Non-pigmented ciliary epithelial cell (primary cell): ENCODE measurements at regions not wholly inside any gene's neighbourhood (a gene's known extent, or its start where the extent isn't known, plus 50 kb on each side); places are given as distances from the start of the nearest gene placed in this dataset.

Experiments used
- DNase-seq: peaks from one replicate; pipeline ENCODE4 v3.0.0-alpha.2; 2010; ENCODE audit warnings: low read depth

DNA sequence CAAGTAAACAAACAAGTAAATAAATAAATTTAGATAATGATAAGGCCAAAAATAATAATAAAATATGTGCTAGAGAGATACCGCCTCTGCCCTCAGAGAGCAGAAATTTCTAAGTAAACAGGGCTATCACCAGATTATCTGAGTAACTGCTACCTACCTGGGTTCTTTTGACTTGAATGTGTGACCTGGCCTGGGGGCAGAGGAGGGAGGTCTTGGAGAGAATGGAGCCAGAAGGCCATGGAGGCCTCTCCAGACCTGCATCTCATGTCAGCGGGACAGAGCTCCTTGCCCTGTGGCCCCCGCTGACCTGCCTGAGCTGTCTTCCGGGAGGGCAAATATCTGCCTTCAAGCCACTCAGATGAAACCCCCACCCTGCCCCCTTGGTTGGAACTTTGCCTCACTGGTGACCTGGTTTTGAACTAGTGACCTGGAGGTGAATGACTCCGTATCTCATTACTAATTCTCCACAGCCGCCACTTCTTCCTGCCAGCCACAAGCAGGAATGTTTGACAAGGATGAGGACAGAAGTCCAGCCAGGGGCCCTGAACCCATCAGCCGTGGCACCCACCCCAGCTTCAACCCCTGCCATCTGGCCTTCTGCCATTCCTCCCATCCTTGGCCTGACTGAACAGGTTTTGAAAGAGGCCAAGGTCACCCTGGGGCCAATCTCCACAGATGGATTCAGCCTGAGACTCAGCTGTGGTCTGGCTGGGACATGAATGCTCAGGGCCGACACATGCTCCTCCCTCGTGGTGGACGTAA is 86.8 kb upstream of the PARP11 start:
- no peak for DNase-seq

DNA sequence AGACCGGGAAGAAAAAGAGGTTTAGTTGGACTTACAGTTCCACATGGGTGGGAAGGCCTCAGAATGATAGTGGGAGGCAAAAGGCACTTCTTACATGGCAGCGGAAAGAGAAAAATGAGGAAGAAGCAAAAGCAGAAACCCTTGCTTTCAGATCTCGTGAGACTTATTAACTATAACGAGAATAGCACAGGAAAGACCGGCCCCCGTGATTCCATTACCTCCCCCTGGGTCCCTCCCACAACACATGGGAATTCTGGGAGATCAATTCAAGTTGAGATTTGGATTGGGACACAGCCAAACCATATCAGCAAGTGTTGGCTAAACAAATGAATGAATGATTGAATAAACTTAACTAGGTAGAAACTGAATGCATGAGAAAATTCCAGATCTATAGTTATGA is 85.3 kb upstream of the PARP11 start:
- no peak for DNase-seq

DNA sequence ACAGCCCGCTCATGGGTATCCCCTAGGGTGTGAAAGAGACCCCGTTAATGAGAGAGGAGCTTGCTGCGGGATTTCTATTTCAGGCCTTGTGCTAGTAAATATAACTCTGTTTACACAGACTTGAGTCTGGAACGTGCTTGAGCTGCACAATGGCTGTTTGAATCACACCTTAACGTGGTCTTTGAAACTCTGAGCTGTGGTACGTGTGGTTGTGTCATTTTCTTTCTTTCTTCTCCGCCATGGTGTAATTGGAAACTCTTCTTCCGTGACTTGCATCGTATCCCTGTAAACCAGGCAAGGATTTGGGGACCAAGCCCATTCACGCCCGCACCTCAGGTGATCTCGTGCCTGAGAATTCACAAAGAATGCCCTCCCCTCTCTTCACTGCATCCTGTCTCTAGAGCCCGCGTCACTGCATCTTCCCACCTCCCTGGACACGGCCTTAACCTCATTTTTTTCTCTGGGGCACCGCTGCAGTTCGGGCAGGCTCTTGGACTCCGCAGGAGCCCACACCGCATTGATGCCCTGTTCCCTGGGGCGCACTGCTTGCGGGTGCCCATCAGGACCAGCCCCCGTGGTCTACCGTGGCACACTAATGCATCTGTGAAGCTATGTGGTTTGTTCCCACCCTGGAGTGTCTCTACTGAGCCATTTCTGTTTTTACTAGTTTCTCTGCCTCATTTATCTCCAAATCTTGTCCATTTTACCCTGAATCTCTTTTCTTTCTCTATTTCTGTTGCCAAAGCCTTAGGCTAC is 78.4 kb upstream of the PARP11 start:
- DNase-seq: no peak

DNA sequence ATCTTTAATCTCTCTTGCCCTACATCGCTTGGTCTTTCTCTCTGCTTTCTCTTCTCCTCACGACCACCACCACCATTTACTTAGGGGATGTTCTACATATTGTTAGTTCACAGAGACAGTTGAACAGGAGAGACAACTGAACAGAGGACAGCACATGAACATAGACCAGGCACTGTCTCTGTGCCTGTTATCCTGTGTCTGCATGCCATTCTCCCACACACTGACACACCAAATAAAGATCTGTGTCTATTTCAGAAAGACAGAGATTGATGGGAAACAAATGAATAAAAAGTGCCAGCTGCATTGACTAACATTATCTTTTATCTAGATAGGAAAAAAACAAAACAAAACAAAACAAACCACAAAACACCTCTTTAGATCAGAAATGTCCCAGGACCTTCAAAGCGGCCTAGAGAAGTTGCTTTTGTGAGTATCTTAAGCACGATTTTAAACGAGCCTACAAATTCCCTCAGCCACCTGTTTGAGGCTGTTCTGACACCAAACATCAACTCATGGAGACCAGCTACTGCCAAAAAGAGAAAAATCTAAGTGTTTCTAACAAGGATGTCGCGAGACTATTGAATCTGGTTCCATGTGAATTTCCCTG is 77.6 kb upstream of the PARP11 start:
- no peak for DNase-seq

DNA sequence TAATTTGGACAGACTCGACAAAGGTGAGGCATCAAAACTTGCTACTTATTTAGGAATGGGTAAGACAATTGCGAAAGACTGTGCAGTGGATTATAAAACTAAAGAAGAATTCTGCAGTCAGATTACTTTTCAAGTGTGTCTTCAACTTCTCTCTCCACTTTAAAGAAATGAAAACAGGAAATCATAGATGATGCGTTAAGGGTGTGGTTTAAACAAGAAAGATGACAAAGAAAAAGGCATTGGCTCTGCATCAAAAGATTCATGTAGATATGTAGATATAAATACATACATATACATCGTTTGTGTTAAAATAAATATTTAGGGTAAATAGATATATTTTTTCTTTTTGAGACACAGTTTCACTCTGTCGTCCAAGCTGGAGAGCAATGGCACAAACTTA is 74.6 kb upstream of the PARP11 start:
- DNase-seq: no peak

DNA sequence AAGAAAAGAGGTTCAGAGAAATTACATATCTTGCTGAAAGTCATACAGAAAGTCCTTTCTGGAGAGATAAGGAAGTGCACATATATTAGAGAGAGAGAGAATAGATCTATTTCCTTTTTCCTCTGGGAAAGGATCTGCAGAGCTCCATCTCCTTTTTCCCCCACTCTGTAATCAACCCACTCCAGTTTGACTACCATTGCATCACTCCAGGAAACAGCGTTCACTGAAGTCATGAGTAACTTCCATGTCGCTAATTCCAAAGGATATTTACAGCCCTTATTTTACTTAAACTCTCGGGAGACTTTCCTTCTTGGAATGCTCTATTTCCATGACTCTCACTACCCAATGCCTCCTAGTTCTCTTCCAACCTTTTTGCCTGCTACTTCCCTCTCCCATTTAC is 72.5 kb upstream of the PARP11 start:
- DNase-seq: no peak

DNA sequence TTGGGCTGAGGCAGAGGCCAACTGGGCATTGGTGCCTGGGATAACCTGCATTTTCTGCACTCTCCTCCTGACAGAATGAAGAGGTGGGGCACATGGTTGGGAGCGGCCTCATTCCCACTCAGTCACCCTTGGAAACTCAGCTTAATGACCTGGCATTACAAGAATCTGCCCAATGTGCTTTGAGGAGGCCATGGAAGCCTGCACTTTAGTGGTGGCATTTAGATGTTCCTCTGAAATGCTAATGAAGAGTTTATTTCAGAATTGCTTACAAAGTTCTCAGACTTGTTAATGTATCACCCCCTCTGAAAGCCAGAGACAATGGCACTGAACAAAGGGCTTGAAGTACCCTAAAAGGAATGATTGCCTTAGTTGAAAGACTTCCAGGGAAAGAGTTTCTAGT is 71.4 kb upstream of the PARP11 start:
- DNase-seq: no peak

DNA sequence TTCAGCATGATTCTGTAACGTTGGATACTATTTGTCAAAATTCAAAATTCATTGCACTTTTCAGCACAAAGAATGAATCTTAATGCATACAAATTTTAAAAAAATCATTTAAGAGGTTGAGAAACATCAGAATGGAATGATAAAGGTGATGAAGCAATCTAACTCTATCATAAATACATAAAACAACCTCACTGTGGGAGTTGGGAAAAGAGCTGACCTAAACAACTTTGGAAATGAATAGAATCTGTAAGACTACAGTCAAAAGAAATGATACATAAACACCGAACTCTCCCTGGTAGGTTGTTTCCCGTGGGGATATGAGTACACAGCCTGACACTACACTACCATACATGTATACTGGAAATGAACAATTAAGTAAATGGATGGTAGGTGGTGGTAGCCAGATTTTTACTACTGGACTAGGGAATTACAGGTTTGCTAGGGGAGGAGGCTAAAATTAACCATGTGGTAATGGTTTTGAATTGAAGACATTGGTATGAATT is 64.9 kb upstream of the PARP11 start:
- no peak for DNase-seq

DNA sequence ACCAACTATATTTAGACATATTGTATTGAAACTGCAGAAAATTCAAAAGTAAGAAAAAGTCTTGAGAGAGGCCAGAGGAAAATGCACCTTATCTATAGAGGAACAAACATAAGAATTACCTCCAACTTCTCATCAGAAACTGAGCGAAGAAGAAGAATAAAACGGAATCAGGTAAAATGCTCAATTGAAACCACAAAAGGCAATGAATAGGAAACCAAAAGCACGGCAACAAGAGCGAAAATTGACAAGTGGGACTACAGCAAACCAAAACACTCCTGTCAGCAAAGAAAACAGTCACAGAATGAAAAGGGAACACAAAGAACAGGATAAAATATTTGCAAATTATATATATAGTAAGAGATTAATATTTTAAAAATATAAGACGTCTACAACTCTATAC is 61.9 kb upstream of the PARP11 start:
- DNase-seq: no peak

DNA sequence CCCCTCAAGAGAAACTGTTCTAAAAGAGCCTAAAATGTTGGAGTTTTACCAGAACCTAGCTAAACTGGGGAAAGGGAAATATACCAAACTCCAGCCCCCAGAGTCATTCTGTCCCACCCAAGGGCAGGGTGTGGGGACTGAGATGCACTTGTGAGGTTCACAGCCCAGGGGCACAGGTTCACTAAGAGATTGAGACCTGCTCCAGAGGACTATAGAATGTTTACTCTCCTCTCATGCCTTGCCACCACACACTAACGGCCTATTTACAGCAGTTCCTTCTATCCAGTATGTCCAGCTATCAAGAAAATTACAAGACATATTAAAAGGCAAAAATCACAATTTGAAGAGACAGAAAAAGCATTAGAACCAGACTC is 60.6 kb upstream of the PARP11 start:
- DNase-seq: no peak

DNA sequence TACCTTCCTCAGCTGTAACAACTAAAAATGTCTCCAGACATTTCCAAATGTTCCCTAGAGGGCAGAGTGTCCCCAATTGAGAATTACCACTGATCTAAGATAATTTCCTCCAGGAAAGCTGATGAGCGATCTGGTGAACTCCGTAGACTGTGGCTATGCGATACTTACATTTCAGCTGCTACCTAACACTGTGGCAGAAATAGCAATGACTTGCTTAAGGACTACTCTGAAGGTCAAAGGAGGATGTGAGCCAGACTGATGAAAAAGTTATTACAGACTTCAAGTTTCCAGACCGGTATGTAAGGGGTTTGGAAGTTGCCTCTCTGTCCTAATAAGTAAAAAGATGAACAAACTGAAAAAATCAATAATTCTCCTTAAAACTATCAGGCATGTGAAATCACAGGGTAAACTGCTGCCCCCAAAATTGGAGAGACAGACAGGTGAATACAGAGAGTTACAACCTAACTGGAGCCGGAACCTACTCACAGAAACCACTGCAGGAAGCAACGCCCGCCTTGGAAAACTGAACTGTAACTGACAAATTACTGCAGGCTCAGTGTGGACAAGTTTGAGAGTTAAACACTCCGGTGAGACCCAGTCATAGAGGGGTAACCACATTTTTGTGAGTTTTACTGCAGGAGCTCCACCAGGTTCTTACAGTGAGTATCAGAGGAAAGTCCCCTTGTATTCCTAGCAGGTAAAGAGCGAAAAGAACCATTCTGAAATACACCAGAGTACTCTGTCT is 60.0 kb upstream of the PARP11 start:
- DNase-seq: no peak

DNA sequence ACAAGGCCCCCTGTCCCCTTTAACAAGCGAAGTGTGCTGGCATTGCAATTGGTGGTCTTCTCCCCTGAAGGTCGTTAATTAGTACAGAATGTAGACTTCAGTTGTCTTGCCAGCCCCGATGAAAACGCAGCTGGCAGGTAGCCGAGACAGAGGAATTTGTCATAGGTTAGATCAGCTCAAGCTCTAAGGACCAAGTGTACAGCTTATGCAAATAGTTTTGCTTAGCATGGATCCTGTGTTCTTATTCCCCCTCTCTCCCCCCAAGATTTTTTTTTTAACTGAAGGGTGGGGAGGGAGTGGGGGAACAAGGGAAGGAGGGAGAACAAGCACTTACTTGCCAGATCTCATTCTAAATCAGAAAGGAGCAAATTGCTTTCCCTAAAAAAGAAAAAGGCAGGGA is 58.6 kb upstream of the PARP11 start:
- DNase-seq: no peak

DNA sequence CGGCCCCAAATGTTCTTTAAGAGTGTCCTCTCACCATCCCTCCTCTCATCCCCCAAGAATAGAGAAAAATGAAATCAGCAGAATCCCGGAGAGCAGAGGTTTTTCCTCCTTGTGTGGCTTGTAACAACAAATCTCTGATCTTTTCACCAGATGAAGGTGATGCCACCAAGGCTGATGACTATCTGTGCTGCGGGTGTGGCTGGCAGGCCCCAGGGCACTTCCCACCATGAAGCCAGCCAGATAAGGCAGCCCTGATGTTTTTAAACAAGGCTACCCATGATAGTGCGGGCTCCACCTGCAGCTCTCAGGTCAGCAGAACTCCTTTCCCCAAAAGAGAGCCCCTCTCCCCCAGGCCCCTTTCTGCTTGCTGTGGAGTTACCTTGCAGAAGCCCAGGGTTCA is 58.0 kb upstream of the PARP11 start:
- no peak for DNase-seq

DNA sequence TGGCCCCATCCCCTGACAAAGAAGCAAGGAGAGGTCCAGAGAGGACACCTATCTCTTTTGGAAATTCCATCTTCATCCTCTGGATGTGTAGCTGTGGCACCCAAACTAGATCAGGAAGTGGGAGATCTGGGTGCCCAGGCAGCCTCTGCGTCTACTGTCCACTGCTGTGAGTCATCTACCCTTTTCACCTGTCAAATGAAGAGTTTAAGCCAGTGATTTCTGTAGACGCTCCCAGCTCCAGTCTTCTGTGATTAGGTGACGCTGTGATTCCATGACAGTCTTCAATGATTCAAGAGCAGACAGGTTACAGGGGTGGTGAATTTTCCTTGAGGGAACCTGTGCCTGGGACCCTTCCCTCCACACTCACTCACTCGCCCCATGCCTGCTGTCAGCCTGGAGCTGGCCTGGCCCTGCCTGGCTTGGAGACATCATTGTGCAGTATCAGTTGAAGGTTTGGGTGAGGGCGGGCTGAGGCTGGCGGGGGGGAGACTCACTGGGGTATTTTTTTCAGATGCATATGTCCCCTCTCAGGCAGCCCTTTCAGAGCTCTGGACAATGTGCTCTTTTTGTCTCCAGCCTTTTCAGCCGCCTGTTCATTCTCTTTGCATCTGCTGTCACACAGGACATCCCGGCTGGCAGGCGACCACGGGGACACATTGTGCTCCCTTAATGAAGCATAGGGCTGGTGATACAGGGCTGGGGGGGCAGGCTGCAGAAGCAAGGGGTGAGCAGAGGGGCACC is 56.8 kb upstream of the PARP11 start:
- DNase-seq: no peak

DNA sequence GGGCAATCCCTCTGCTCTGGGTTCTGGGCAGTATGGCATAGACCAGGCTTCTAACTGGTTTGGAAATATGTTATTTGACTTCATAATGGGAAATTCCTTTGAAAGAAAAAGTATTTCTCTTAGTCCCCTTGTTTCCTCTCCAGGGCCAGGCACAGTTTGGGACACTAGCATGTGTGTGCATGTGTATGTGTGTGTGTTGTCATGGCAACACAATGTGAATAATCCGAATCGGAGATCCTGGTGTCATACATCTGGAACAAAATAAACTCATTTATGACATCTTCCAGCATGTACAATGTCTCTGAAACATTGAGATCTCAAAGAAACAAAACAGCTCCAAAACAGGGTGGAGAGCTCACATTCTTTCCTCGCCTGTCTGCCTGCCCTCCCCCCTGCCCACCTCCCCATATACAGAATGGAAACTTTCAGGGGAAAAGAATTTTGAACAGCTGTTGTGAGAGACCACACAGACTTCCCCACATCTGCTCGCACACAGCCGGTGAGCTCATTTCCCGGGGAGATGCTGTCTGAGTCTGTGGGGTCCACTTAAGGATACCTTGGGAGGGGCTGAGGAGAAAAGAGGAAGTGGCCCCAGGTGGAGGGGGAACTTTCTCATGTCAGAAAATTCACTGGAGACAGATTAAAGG is 55.5 kb upstream of the PARP11 start:
- no peak for DNase-seq

DNA sequence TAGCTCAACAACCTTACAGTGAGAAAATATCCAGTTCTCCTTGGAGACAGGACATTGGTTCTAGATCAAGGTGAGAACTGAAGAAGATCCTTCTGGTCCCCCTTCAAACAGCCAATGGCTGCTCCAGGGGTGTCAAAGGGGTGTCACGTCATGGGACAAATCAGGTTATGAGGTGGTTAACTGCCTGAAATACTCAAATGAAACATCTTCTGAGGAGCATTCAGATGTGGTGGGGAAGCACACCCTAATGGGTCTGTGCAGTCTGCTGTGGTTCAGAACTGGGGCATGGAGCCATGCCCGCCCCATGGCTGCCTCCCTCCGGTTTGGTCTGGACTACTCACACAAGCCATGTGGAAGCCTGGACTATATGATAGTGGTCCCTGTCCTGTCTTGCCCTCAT is 52.4 kb upstream of the PARP11 start:
- no peak for DNase-seq

DNA sequence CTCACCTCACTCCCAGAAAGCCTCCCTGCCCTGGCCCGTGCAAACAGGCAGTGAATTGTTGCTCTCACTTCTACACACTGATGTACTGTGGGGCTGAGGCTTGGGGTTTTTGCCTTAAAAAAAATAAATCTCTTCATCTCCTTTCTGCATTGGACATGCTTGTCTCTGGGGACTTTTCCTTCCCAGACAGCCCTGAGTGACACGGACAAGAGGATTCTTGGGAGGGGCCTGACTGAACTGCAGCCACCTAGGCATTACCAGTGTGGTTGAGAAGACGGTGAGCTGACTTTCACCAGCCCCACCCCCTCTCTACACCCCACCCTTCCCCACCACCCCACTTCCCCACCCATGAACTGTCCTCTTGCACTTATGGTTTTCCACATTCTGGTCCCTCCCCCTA is 51.6 kb upstream of the PARP11 start:
- no peak for DNase-seq

DNA sequence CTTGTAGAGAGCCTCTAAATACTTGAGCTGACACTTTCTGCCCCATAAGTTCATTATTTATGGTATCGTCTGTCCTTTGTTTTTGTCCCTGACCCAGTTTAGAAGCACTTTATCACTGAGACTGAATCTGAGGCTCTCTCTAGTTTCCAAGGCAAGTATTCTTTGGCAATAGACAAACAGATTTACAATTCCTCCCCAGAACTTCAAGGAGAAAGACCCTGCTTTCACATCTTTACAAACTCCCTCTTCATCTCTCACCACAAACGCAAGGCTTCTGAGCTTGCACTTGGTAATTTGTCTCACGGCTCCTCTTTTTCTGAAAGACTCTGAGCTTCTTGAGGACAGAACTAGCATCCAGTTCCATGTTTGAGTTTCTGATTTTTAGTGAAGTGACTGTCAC is 49.8 kb upstream of the PARP11 start:
- DNase-seq: no peak
